ENCODE measurements at regions not wholly inside any gene's neighbourhood (a gene's known extent, or its start where the extent isn't known, plus 50 kb on each side); places are given as distances from the start of the nearest gene placed in this dataset.

GRCh38 chr2:53438692-53439091, 328.9 kb upstream of the CHAC2 start:
- DNase-seq: no peak

- DNase-seq: no peak
These were observed 329.5 kb upstream of the CHAC2 start for GRCh38 chr2:53438100-53438499.

GRCh38 chr2:53437371-53437770, 330.2 kb upstream of the CHAC2 start:
- no peak for DNase-seq

- DNase-seq: no peak
These were observed 330.7 kb upstream of the CHAC2 start for GRCh38 chr2:53436882-53437281.

- no peak for DNase-seq
These were observed 332.0 kb upstream of the CHAC2 start for GRCh38 chr2:53435610-53436009.

- DNase-seq: no peak
These were observed 333.1 kb upstream of the CHAC2 start for GRCh38 chr2:53434466-53434865.

- no peak for DNase-seq
These were observed 334.7 kb upstream of the CHAC2 start for GRCh38 chr2:53432936-53433335.

- no peak for DNase-seq
These were observed 337.7 kb upstream of the CHAC2 start for GRCh38 chr2:53429901-53430300.

- DNase-seq: no peak
These were observed 342.7 kb upstream of the CHAC2 start for GRCh38 chr2:53424902-53425301.

GRCh38 chr2:53423465-53423864, 344.1 kb upstream of the CHAC2 start:
- no peak for DNase-seq

- DNase-seq: peak; percentile 50
These were observed 344.6 kb upstream of the CHAC2 start for GRCh38 chr2:53422979-53423378.

- DNase-seq: no peak
These were observed 350.2 kb upstream of the CHAC2 start for GRCh38 chr2:53417385-53417784.

GRCh38 chr2:53407363-53408080, 360.1 kb upstream of the CHAC2 start:
- no peak for DNase-seq

GRCh38 chr2:53403792-53404413, 363.7 kb upstream of the CHAC2 start:
- no peak for DNase-seq

- DNase-seq: no peak
These were observed 370.5 kb upstream of the CHAC2 start for GRCh38 chr2:53397085-53397484.

GRCh38 chr2:53381271-53381670, 386.3 kb upstream of the CHAC2 start:
- DNase-seq: no peak

GRCh38 chr2:53379547-53379946, 388.1 kb upstream of the CHAC2 start:
- DNase-seq: no peak

- no peak for DNase-seq
These were observed 388.8 kb upstream of the CHAC2 start for GRCh38 chr2:53378791-53379190.

GRCh38 chr2:53373126-53373525, 394.5 kb upstream of the CHAC2 start:
- no peak for DNase-seq

- no peak for DNase-seq
These were observed 401.1 kb upstream of the CHAC2 start for GRCh38 chr2:53366543-53366942.

- DNase-seq: no peak
These were observed 404.7 kb upstream of the CHAC2 start for GRCh38 chr2:53362934-53363333.

- no peak for DNase-seq
These were observed 411.2 kb upstream of the CHAC2 start for GRCh38 chr2:53356291-53356905.

GRCh38 chr2:53353135-53354114, 414.2 kb upstream of the CHAC2 start:
- no peak for DNase-seq

Data from RPMI8226 (cell line).